ENCODE measurements at regions not wholly inside any gene's neighbourhood (a gene's known extent, or its start where the extent isn't known, plus 50 kb on each side); places are given as distances from the start of the nearest gene placed in this dataset.
A peak's percentile ranks its signal among the peaks of the same experiment; 100 is the strongest.
"Not testable (repeated sequence)": the region's sequence is repeated elsewhere in the genome, so short reads cannot be mapped to it uniquely, and the experiment has no call there.

DNA sequence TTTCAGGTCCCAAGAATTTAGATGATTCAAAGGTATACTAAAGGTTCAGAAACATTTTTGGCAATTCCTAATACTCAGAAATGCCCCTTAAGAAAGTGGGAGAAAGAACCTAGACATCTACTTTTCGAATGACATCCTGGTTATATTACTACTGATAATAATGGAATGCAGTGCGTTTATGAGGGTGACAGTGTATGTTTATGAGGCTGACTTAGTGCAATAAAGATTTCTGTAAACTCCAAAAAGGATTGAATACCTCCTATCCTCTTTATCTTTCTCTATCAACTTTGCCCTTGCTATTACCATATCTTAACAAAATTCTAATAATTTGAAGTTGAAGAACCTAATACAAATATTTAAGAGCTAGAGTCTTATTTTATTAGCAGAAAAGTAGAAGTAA is 348.9 kb upstream of the EPHA6 start:
- no peak for DNase-seq (ENCODE audit: low read depth in 2 of 2)
- H3K4me3 ChIP-seq (replicated peaks in 1 of 2; ENCODE audit: low read depth in 2 of 2, low read length in 2 of 2), result no peak overlapping the region
- no peak for TF ChIP-seq CTCF (IDR thresholded peaks at IDR 0.05; ENCODE audit: low read depth, low read length)

DNA sequence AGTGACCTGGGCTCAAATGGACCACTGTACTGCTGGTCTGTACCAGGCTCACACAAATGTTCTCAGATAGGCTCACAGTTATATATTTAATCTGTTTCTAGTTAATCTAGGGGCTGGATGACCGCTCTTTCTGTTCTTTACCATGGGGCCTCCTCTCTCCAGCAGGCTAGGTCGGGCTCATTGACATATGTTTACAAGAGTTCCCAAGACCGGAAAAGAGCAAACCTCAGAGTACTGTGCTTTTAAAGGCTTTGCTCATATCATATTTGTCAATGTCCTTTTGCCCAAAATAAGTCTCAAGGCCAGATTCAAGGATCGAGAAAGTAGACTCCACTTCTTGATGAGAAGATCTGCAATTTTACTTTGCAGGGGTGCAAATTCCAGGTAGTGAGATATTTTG is 348.0 kb upstream of the EPHA6 start:
- TF ChIP-seq CTCF (IDR thresholded peaks at IDR 0.05; ENCODE audit: low read depth, low read length), result no peak
- no peak overlapping the region for H3K4me3 ChIP-seq (replicated peaks in 1 of 2; ENCODE audit: low read depth in 2 of 2, low read length in 2 of 2)
- no peak for DNase-seq (ENCODE audit: low read depth in 2 of 2)

DNA sequence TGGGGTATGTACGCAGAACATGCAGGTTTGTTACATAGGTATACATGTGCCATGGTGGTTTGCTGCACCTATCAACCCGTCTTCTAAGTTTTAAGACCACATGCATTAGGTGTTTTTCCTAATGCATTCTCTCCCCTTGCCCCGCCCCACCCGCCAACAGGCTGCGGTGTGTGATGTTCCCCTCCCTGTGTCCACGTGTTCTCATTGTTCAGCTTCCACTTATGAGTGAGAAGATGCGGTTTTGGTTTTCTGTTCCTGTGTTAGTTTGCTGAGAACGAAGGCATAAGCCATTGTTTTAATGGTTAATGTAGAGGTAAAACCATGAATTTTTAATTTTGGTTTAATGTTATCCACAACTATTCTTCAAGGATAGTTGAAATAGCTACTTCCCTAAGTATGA is 346.8 kb upstream of the EPHA6 start:
- TF ChIP-seq CTCF (IDR thresholded peaks at IDR 0.05; ENCODE audit: low read depth, low read length), result no peak
- no peak for DNase-seq (ENCODE audit: low read depth in 2 of 2)
- no peak overlapping the region for H3K4me3 ChIP-seq (replicated peaks in 1 of 2; ENCODE audit: low read depth in 2 of 2, low read length in 2 of 2)

GRCh38 chr3:96478496-96478895 is 335.9 kb upstream of the EPHA6 start:
- DNase-seq (ENCODE audit: low read depth in 2 of 2), result peak in 1 of 2 donors; percentile 9
- no peak for TF ChIP-seq CTCF (IDR thresholded peaks at IDR 0.05; ENCODE audit: low read depth, low read length)
- no peak overlapping the region for H3K4me3 ChIP-seq (replicated peaks in 1 of 2; ENCODE audit: low read depth in 2 of 2, low read length in 2 of 2)

DNA sequence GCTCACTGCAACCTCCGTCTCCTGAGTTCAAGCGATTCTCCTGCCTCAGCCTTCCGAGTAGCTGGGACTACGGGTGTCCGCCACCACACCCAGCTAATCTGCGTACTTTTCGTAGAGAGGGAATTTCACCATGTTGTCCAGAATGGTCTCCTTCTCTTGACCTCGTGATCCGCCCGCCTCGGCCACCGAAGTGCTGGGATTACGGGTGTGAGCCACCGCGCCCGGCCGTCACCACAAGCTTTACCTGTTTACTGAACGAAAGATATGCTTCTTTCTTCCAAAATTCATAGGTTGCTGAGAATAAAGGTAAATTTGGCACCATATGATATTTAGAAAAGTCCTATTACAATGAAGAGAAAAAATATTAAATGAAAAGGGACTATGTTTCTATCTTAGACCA is 333.5 kb upstream of the EPHA6 start:
- H3K4me3 ChIP-seq (replicated peaks in 1 of 2; ENCODE audit: low read depth in 2 of 2, low read length in 2 of 2), result no peak overlapping the region
- TF ChIP-seq CTCF (IDR thresholded peaks at IDR 0.05; ENCODE audit: low read depth, low read length), result no peak
- DNase-seq (ENCODE audit: low read depth in 2 of 2), result no peak

- DNase-seq (ENCODE audit: low read depth in 2 of 2), result peak in 1 of 2 donors; percentile 37
- not testable (repeated sequence) for H3K4me3 ChIP-seq (replicated peaks in 1 of 2; ENCODE audit: low read depth in 2 of 2, low read length in 2 of 2)
Measured at GRCh38 chr3:96483191-96483590, 331.2 kb upstream of the EPHA6 start.

GRCh38 chr3:96483781-96484180 is 330.6 kb upstream of the EPHA6 start:
- no peak for TF ChIP-seq CTCF (IDR thresholded peaks at IDR 0.05; ENCODE audit: low read depth, low read length)

More at GRCh38 chr3:96483781-96484180, 330.6 kb upstream of the EPHA6 start:
- no peak overlapping the region for H3K4me3 ChIP-seq (replicated peaks in 1 of 2; ENCODE audit: low read depth in 2 of 2, low read length in 2 of 2)
- no peak for DNase-seq (ENCODE audit: low read depth in 2 of 2)

Measured in cardiac fibroblast (primary cell).